HUES6 (cell line): ENCODE measurements at regions not wholly inside any gene's neighbourhood (a gene's known extent, or its start where the extent isn't known, plus 50 kb on each side); places are given as distances from the start of the nearest gene placed in this dataset.
"Not testable (repeated sequence)": the region's sequence is repeated elsewhere in the genome, so short reads cannot be mapped to it uniquely, and the experiment has no call there.

Experiments used
- H3K27ac ChIP-seq: 2 replicates; pipeline ENCODE4 v1.7.0; 2013; ENCODE audit warnings: low read depth, mild to moderate bottlenecking, low read length, inconsistent platforms
- H3K27me3 ChIP-seq: 2 replicates; pipeline ENCODE4 v1.6.1; 2013; ENCODE audit warnings: low read length; ENCODE audit not compliant: control insufficient read depth, insufficient read depth
- H3K36me3 ChIP-seq: 2 replicates; pipeline ENCODE4 v1.6.1; 2013; ENCODE audit warnings: low read length; ENCODE audit not compliant: control insufficient read depth, insufficient read depth
- H3K4me1 ChIP-seq: 2 replicates; pipeline ENCODE4 v1.6.1; 2013; ENCODE audit warnings: low read length; ENCODE audit not compliant: control insufficient read depth, insufficient read depth
- H3K4me3 ChIP-seq: 2 replicates; pipeline ENCODE4 v1.5.1; 2013; ENCODE audit warnings: low read depth, low read length
- H3K9ac ChIP-seq: one replicate; pipeline ENCODE4 v1.6.1; 2013; ENCODE audit warnings: mild to moderate bottlenecking, low read length
- H3K9me3 ChIP-seq: 2 replicates; pipeline ENCODE4 v1.6.1; 2013; ENCODE audit warnings: low read depth, low read length; ENCODE audit not compliant: control insufficient read depth, insufficient read depth

DNA sequence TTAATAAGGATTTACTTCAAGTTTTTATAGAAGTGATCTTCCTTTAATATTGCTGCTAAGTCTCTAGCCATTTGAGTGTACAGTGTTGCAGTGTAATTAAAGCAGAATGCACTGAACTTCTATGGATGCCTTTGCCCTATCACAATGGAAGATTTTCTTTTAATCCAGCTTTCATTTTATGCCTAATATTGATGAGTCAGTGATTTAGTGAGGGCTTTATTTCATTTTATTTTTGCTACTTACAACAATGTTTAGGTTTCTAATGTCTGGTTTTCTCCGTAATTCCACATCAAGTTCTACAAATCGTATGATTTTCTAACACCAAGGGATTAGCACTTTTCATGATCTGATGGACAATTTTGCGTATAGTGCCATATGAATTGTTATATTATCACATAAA is 504.1 kb downstream of the PCDH11X start:
- no peak overlapping the region for H3K27ac ChIP-seq
- H3K36me3 ChIP-seq: peaks cover 22% of the 10 kb centered on the region; the same call in 1 of the 2 replicates
- no peak overlapping the region for H3K4me3 ChIP-seq
- no peaks in the 10 kb centered on the region for H3K27me3 ChIP-seq
- no peak overlapping the region for H3K9ac ChIP-seq
- no peaks in the 10 kb centered on the region; the same call in 1 of the 2 replicates for H3K4me1 ChIP-seq
- H3K9me3 ChIP-seq: peaks cover 14% of the 10 kb centered on the region

DNA sequence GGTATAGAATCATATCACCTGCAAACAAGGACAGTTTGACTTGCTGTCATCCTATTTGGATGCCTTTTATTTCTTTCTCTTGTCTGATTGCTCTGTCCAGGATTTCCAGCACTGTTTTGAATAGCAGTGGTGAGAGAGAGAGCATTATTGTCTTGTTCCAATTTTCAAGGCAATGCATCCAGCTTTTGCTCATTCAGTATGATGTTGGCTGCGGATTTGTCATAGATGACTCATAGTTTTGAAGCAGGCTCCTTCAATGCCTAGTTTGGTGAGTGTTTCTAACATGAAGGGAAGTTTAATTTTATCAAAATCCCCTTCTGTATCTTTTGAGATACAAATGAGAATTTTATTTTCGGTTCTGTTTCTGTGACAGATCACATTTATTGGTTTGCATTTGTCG is 518.9 kb downstream of the PCDH11X start:
- H3K9me3 ChIP-seq, H3K4me3 ChIP-seq, H3K36me3 ChIP-seq, H3K27me3 ChIP-seq, H3K9ac ChIP-seq, H3K27ac ChIP-seq, H3K4me1 ChIP-seq: not testable (repeated sequence)

DNA sequence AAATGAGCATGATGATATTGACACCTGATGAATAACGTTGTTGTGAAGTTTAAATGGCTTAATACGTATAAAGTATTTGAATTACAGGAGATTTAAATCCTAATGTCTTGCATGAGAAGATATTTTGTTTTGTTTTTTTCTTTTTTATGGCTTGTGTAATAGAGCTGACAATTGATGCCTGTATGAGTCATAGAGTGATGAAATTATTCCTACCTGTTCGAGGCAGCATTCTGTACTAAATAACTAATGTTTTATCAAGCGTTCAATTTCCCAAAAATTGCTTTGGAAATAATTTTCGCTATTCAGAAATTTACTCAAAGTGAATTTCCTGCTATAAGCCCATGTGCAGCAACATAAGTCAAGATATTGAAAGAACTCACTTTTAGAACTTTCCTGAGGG is 554.0 kb downstream of the PCDH11X start:
- not testable (repeated sequence) for H3K4me3 ChIP-seq, H3K36me3 ChIP-seq, H3K4me1 ChIP-seq, H3K27ac ChIP-seq, H3K9me3 ChIP-seq, H3K9ac ChIP-seq, H3K27me3 ChIP-seq

DNA sequence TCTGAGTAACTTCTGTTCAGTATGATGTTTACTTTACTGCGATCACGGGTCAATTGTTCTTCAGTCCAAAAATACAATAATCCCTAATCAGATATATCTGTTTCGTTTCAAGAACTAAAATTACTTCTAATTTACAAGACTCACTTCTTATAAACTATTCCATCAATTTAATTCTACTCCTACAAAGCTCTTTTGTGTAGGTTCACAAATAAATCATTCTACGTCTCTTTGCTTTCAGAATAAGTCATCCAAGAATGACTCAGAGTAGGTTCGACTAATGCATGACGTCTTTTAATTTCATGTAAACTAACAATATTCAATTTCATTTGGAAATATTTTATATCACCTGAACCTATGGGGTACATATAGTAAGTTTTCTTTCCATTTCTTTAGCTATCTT is 571.9 kb downstream of the PCDH11X start:
- H3K4me3 ChIP-seq, H3K4me1 ChIP-seq, H3K9ac ChIP-seq, H3K27ac ChIP-seq, H3K9me3 ChIP-seq, H3K36me3 ChIP-seq, H3K27me3 ChIP-seq: not testable (repeated sequence)

DNA sequence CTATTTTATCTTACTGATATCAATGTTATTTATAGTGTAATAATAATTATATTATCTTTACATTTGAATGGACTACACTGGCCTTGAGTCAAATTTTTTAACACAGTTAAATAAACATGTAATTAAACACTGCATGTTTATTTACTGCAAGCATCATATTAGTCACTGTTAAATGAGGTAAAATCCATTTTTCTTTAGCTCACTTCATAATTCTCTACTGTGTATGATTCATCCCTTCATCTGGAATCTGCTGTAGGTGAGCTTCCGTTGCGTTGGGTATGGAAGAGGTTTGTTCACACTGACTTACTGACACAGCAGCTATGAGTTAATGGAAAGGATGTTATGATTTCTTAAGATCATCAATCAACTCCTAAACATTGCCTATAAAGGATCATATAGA is 572.3 kb downstream of the PCDH11X start:
- no peaks in the 10 kb centered on the region for H3K27me3 ChIP-seq
- no peak overlapping the region for H3K27ac ChIP-seq
- H3K4me3 ChIP-seq: no peak overlapping the region
- H3K9ac ChIP-seq: no peak overlapping the region
- no peaks in the 10 kb centered on the region for H3K36me3 ChIP-seq
- H3K9me3 ChIP-seq: no peaks in the 10 kb centered on the region
- no peaks in the 10 kb centered on the region for H3K4me1 ChIP-seq
